Fibroblast of villous mesenchyme (primary cell): ENCODE measurements at regions not wholly inside any gene's neighbourhood (a gene's known extent, or its start where the extent isn't known, plus 50 kb on each side); places are given as distances from the start of the nearest gene placed in this dataset.
"Not testable (repeated sequence)": the region's sequence is repeated elsewhere in the genome, so short reads cannot be mapped to it uniquely, and the experiment has no call there.

Experiments used
- DNase-seq: peaks from one replicate; pipeline ENCODE4 v3.0.0-alpha.2; 2010; ENCODE audit warnings: low read depth
- H3K4me3 ChIP-seq: 2 replicates; pipeline ENCODE4 v1.5.1; 2011; ENCODE audit warnings: low read depth, mild to moderate bottlenecking, low read length
- TF ChIP-seq, protein P1 (sequence below): IDR thresholded peaks from 2 replicates; pipeline ENCODE4 v1.5.1; 2012; ENCODE audit warnings: low read depth, mild to moderate bottlenecking, low read length; ENCODE audit not compliant: insufficient read depth

DNA sequence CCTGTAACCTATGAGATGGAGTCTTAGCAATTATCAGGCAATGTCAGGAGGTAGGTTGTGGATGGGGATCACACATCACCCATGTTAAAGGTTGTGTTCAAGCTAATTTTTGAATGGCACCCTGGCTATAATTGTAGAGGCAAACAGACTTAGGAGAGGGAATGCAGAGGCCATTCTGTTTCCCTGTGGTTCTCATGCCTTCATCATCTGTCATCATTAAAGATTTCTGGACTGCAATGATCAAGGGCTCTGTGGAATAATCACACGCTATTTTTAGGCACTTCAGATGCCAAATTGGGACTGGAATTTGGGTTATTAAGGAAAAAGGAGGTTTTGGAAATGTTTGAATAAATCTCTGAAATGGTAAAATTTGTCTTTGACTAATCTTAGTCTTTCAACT, 1065.4 kb downstream of the TAF11L14 start:
- TF ChIP-seq, protein P1, sequence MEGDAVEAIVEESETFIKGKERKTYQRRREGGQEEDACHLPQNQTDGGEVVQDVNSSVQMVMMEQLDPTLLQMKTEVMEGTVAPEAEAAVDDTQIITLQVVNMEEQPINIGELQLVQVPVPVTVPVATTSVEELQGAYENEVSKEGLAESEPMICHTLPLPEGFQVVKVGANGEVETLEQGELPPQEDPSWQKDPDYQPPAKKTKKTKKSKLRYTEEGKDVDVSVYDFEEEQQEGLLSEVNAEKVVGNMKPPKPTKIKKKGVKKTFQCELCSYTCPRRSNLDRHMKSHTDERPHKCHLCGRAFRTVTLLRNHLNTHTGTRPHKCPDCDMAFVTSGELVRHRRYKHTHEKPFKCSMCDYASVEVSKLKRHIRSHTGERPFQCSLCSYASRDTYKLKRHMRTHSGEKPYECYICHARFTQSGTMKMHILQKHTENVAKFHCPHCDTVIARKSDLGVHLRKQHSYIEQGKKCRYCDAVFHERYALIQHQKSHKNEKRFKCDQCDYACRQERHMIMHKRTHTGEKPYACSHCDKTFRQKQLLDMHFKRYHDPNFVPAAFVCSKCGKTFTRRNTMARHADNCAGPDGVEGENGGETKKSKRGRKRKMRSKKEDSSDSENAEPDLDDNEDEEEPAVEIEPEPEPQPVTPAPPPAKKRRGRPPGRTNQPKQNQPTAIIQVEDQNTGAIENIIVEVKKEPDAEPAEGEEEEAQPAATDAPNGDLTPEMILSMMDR: no peak
- H3K4me3 ChIP-seq: no peak overlapping the region
- no peak for DNase-seq

DNA sequence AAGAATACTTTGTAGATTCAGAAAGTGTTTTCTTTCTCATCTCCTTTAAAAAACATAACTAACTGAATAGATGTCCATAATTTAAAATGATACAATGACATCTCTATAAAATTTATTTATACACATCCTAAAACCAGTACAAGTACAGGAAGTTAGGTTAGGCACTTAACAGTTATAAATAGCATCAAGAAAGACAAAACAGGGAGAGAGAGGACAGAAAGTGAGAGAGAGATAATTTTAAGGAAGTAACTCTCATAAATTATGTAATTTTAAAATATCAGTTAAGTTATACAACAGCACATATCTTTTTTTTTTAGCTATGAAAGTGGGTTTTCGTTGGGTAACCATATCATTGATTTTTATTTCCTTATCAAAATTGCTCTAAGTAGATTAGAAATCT, 1068.6 kb downstream of the TAF11L14 start:
- no peak for DNase-seq
- H3K4me3 ChIP-seq: no peak overlapping the region
- TF ChIP-seq, protein P1: no peak

DNA sequence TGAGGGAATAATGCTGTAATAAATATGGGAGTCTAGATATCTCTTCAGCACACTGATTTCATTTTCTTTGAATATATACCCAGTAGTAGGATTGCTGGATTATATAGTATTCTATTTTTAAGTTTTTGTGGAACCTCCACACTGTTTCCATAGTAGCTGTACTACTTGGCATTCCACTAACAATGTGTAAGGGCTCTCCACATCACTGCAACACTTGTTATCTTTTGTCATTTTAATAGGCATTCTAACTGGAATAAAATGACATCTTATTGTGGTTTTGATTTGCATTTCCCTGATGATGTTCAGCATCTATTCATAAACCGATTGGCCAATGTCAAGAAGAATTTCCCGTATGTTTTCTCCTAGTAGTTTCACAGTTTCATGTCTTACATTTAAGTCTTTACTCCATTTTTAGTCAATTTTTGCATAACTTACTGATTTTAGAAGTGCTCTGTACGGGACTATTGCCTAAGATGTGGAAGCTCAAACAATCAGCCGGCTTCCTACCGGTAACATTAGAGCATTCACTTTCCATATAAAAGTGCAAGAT, 1078.8 kb downstream of the TAF11L14 start:
- no peak overlapping the region for H3K4me3 ChIP-seq
- DNase-seq: no peak
- TF ChIP-seq, protein P1: no peak

DNA sequence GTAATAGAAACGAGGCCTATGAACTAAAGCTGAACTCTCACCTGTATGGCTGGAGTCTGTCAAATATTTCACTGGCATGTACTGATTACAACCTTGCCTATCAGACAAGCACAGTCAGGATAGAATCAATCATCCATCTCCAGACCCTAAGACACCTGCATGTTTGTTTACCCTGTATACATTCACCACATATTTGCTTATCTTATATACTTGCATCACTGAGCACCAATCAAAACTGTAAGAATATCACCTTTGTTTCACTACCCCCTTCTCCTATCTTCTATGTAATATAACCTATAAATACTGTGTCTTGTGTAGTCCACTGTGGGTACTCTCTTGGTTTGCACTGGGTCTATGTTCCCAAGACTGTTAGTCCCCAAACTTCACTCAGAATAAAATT, 1085.7 kb downstream of the TAF11L14 start:
- TF ChIP-seq, protein P1: no peak
- DNase-seq: no peak
- no peak overlapping the region for H3K4me3 ChIP-seq

DNA sequence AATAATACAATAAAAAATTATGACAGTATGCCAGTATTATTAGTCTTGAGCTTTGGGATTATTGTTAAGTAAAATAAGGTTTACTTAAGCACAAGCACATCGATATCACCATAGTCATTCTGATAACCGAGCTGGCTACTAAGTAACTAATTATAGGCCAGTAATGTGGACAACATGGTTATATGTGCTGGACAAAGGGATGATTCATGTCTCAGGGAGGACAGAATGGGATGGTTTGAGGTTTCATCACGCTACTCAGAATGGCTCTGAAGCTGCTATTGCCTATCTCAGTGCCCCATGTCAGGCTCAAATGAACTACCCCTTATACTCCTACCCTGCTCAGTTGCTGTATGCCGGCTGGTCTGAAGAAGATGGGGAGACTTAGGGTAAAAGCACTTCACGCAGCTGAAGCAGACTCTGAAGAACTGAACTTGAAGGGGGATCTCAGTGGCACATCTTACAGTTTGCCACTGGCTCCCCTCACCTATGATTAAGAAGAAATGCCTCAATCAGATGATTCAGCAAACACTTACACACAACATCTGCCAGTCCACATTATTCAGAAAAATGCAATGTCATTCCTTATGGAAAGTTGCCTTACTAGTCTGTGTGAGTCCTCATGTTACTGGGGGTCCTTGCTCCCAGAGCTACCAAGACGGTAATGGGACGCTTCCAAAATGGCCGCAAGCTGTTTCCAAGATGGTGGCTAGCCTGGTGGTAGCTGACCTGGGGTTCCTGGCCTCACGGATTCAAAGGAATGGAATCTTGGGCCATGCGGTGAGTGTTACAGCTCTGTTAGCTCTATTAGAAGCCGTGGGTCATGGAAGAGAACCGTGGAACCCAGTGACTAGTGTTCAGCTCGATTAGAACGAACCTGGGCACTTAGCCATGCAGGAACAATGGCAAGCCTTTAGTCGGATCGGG, 1098.6 kb downstream of the TAF11L14 start:
- TF ChIP-seq, protein P1: no peak
- no peak for DNase-seq
- H3K4me3 ChIP-seq: no peak overlapping the region

DNA sequence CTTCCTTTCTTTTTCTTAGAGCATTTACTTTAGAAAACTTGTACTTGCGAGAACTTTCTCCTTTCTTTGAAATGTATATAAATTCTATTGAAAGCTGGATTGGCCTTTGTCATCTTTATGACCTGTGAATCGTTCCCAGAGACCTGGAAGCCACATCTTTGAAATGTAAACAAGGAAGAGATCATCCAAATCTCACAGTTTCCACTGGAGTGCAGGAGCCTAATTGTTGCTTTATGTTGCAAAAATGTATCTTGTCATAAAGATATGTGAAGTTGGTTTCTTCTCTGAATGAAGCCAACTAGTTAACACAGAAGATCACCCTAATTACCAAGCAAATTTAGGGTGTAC, 1101.8 kb downstream of the TAF11L14 start:
- TF ChIP-seq, protein P1: no peak
- H3K4me3 ChIP-seq: no peak overlapping the region
- peak; percentile 1 for DNase-seq

DNA sequence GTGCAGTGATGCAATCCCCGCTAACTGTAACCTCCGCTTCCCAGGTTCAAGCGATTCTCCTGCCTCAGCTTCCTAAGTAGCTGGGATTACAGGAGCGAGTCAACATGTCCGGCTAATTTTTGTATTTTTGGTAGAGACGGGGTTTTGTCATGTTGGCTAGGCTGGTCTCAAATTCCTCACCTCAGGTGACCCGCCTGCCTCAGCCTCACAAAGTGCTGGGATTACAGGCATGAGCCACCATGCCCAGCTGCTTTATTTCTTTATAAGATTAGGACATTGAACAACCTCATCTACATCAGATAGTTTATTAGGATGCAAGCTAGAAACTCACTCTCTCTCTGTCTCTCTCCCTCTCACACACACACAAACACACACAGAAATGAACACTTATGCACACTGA, 1102.5 kb downstream of the TAF11L14 start:
- not testable (repeated sequence) for H3K4me3 ChIP-seq
- peak; percentile 21 for DNase-seq
